ENCODE measurements at regions not wholly inside any gene's neighbourhood (a gene's known extent, or its start where the extent isn't known, plus 50 kb on each side); places are given as distances from the start of the nearest gene placed in this dataset.

GRCh38 chr22:48327721-48328120, 1500.0 kb downstream of the BRD1 start:
- Histone ChIP-seq H2BK20ac (ENCODE audit: low read depth, low read length) (no peak overlapping the region), H3K56ac (ENCODE audit: extremely low read depth, insufficient read depth, low read length) (no peak overlapping the region), H3K4me1 (ENCODE audit: control insufficient read depth, insufficient read depth, low read length) (no peaks in the 10 kb centered on the region), H2BK15ac (ENCODE audit: low read depth, low read length) (no peak overlapping the region), H4K20me1 (ENCODE audit: insufficient read depth, low read length) (no peaks in the 10 kb centered on the region), H3K14ac (replicated peaks; ENCODE audit: low read depth, low read length) (no peak overlapping the region), H3K27me3 (ENCODE audit: control insufficient read depth, insufficient read depth, low read length) (no peaks in the 10 kb centered on the region), H3K9me3 (ENCODE audit: control insufficient read depth, insufficient read depth, low read length) (peaks cover 36% of the 10 kb centered on the region), H3K9me1 (ENCODE audit: insufficient read depth, low read length) (no peaks in the 10 kb centered on the region), H3K4ac (ENCODE audit: low read depth, low read length) (no peak overlapping the region), H3K23ac (ENCODE audit: low read depth, low read length) (no peak overlapping the region), H2BK5ac (ENCODE audit: low read depth, low read length, poor library complexity, severe bottlenecking) (no peak overlapping the region), H4K8ac (ENCODE audit: low read depth in 2 of 2, low read length in 2 of 2) (no peak overlapping the region), H3K18ac (ENCODE audit: low read depth, low read length) (no peak overlapping the region), H2BK120ac (ENCODE audit: low read depth, low read length) (no peak overlapping the region), H3K4me3 (ENCODE audit: insufficient read depth, low read depth, low read length) (no peak overlapping the region), H3K27ac (ENCODE audit: insufficient read depth, low read length) (no peak overlapping the region), H3K36me3 (ENCODE audit: control insufficient read depth, insufficient read depth, low read length) (no peaks in the 10 kb centered on the region), H2AK9ac (replicated peaks; ENCODE audit: low read depth, low read length, poor library complexity) (no peak overlapping the region), H3K4me2 (ENCODE audit: low read depth, low read length) (no peak overlapping the region), H2AFZ (replicated peaks; ENCODE audit: low read length, poor library complexity) (no peak overlapping the region), H3K9ac (ENCODE audit: low read depth, low read length) (no peak overlapping the region), H3K79me1 (ENCODE audit: low read depth in 1 of 2, low read length in 2 of 2) (no peaks in the 10 kb centered on the region), H4K91ac (ENCODE audit: insufficient read depth, low read depth, low read length) (no peak overlapping the region), H4K5ac (ENCODE audit: low read depth, low read length) (no peak overlapping the region), H2AK5ac (ENCODE audit: low read depth, low read length) (no peak overlapping the region)
- CTCF ChIA-PET = no interaction called here
- in situ Hi-C loops (cut with MboI; ENCODE audit: low sequenced_read_pairs) (no loop called here), intact Hi-C loops (cut with micrococcal nuclease) (no loop called here), dilution Hi-C loops (cut with HindIII; ENCODE audit: low sequenced_read_pairs, unreplicated experiment) (no loop called here)
- TF ChIP-seq CHD1 (IDR thresholded peaks at IDR 0.05; ENCODE audit: low read depth, low read length) = no peak
- no peak for TF ChIP-seq CEBPB (IDR thresholded peaks at IDR 0.05; ENCODE audit: low read depth, low read length)
- TF ChIP-seq ELK1 (IDR thresholded peaks at IDR 0.05; ENCODE audit: borderline replicate concordance, low read depth, low read length) = no peak
- TF ChIP-seq SMC3 (IDR thresholded peaks at IDR 0.05; ENCODE audit: low read depth, low read length) = no peak
- TF ChIP-seq CTCF (conservative IDR thresholded peaks at IDR 0.05; ENCODE audit: low read depth, low read length) = no peak
- no peak for TF ChIP-seq MAZ (IDR thresholded peaks at IDR 0.05; ENCODE audit: borderline replicate concordance, low read depth, low read length)
- no peak for TF ChIP-seq USF2 (IDR thresholded peaks at IDR 0.05; ENCODE audit: low read depth, low read length)
- TF ChIP-seq RCOR1 (IDR thresholded peaks at IDR 0.05; ENCODE audit: insufficient replicate concordance, low read length) = no peak
- no peak for TF ChIP-seq NFE2L2 (IDR thresholded peaks at IDR 0.05; ENCODE audit: low read depth, low read length)
- no peak for TF ChIP-seq MAFK (IDR thresholded peaks at IDR 0.05; ENCODE audit: low read depth, low read length)
- TF ChIP-seq FOS (IDR thresholded peaks at IDR 0.05; ENCODE audit: low read depth, low read length) = no peak
- TF ChIP-seq POLR2A (IDR thresholded peaks at IDR 0.05; ENCODE audit: low read depth, low read length) = no peak
- TF ChIP-seq RFX5 (IDR thresholded peaks at IDR 0.05; ENCODE audit: low read depth, low read length) = no peak
- no peak for TF ChIP-seq MXI1 (IDR thresholded peaks at IDR 0.05; ENCODE audit: borderline replicate concordance, low read depth, low read length)
- no peak for TF ChIP-seq BHLHE40 (IDR thresholded peaks at IDR 0.05; ENCODE audit: low read depth, low read length)
- TF ChIP-seq RAD21 (IDR thresholded peaks at IDR 0.05; ENCODE audit: low read length) = no peak
- POLR2A ChIA-PET (ENCODE audit: unreplicated experiment) = no interaction called here
- no TSS peak for BruUV-seq (replicated peaks)
- 65% methylated on average over 11 of the region's 11 CpGs; no CpG with 5 or more reads in 1 of the 2 experiments for WGBS, 2 experiments (ENCODE audit: extremely low coverage in 2 of 2, insufficient read length in 1 of 2)
- DNase-seq (no peak), ATAC-seq (ENCODE audit: low read depth) (no peak)

Data from IMR-90 (cell line).